Ovary (tissue), 7 donors: ENCODE measurements at regions not wholly inside any gene's neighbourhood (a gene's known extent, or its start where the extent isn't known, plus 50 kb on each side); places are given as distances from the start of the nearest gene placed in this dataset.

Experiments used
- DNase-seq, 5 donors: peaks; one replicate each; pipeline ENCODE4 v3.0.0-alpha.2; 2019 to 2020
- H3K27ac ChIP-seq, 2 donors: fragments of 200-600 bp; one replicate each; pipeline versions ENCODE4 v1.5.1 to v1.8.0; 2019 to 2022
- H3K27me3 ChIP-seq: fragments of 200-600 bp; one replicate; pipeline ENCODE4 v1.8.0; 2022
- H3K36me3 ChIP-seq: fragments of 200-600 bp; sonication (generic); one replicate; pipeline ENCODE4 v1.5.1; 2019
- H3K4me1 ChIP-seq: one replicate; pipeline ENCODE4 v1.8.1; 2013; ENCODE audit warnings: mild to moderate bottlenecking, moderate library complexity; ENCODE audit not compliant: insufficient read depth
- H3K4me3 ChIP-seq: fragments of 200-600 bp; sonication (generic); one replicate; pipeline ENCODE4 v1.5.1; 2017
- H3K9me3 ChIP-seq, 2 donors: fragments of 200-600 bp in 1 of 2; sonication (generic) in 1 of 2; one replicate each; pipeline versions ENCODE4 v1.5.1 to v1.8.1; 2013 to 2019; ENCODE audit warnings: mild to moderate bottlenecking in 1 of 2, moderate library complexity in 1 of 2
- EP300 ChIP-seq: sonication (generic); formaldehyde crosslinking; IDR thresholded peaks from one replicate; pipeline ENCODE4 v1.6.1; 2017; ENCODE audit warnings: antibody characterized with exemption
- POLR2A ChIP-seq: fragments of 450-650 bp; IDR thresholded peaks from one replicate; pipeline ENCODE4 v1.6.1; 2017; ENCODE audit warnings: antibody characterized with exemption, mild to moderate bottlenecking, moderate library complexity
- WGBS, 3 donors: extraction: QIAGEN DNeasy Blood & Tissue Kit in 1 of 3; methylation state at CpG; one replicate each; pipeline versions ENCODE4 v1.1.5 to v1.1.7; 2013 to 2017; 5-methylcytosine and 5-hydroxymethylcytosine counted together
- intact Hi-C, 4 donors: fragments of 100-400 bp; cut with DNase I; formaldehyde crosslinking; loops; one replicate each; pipeline versions ENCODE4 v1.11.0 to v1.15.1; 2022 to 2023
- TF ChIP-seq, protein P1 (sequence below), 3 donors: fragments of 450-650 bp in 2 of 3; fragments of 200-600 bp in 1 of 3; IDR thresholded peaks; one replicate each; pipeline versions ENCODE4 v1.5.1 to v1.8.0; 2016 to 2022; ENCODE audit warnings: antibody characterized with exemption in 3 of 3, mild to moderate bottlenecking in 1 of 3
- donor health status: DM: no; HTN: no; CAD: no; lungs with moderate emphysema.
- donor health status: DM: no; HTN: no; CAD: no.
- donor health status: Bipolar disorder and iron deficiency.
- donor health status: DM: no; HTN: no; CAD: no.
- donor health status: DM: yes; HTN: yes; CAD: no.

DNA sequence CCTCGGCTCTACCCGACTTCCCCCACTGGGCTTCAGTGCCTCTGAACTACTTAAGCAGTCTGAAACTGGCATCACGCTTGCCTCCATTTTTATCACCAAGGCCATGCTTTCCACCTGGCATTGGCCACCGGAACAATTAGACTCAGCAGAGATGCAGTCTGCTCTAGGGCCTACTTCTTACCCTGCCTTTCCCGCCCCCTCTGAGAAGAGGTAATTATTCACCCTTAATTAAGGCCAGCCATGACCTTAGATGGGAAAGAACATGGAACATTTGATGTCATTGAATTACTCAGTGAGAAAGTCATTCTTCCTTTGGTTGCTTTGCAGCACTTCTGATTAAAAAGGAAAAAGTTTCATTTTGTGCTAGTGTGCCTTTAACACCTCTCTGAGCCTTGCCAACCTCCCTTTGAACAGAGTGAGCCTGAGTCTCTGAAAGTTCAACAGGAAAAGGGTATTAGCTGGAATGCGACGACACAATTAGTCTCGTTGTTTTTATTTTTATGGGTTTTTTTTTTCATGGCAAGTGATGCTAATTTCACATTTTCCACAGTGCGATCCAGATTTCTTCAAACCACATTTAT is 60.9 kb upstream of the TNRC6A start:
- H3K27me3 ChIP-seq, result no peaks in the 10 kb centered on the region
- peak in 1 of 5 donors; percentile 39 for DNase-seq
- 31 to 39% (median 35%) methylated on average over 9 of the region's 9 CpGs for WGBS, 3 donors
- no peak overlapping the region for H3K27ac ChIP-seq
- no peaks in the 10 kb centered on the region for H3K9me3 ChIP-seq
- H3K4me3 ChIP-seq, result no peak overlapping the region
- TF ChIP-seq EP300, result peak; percentile 61
- no peak for TF ChIP-seq POLR2A
- TF ChIP-seq, protein P1, sequence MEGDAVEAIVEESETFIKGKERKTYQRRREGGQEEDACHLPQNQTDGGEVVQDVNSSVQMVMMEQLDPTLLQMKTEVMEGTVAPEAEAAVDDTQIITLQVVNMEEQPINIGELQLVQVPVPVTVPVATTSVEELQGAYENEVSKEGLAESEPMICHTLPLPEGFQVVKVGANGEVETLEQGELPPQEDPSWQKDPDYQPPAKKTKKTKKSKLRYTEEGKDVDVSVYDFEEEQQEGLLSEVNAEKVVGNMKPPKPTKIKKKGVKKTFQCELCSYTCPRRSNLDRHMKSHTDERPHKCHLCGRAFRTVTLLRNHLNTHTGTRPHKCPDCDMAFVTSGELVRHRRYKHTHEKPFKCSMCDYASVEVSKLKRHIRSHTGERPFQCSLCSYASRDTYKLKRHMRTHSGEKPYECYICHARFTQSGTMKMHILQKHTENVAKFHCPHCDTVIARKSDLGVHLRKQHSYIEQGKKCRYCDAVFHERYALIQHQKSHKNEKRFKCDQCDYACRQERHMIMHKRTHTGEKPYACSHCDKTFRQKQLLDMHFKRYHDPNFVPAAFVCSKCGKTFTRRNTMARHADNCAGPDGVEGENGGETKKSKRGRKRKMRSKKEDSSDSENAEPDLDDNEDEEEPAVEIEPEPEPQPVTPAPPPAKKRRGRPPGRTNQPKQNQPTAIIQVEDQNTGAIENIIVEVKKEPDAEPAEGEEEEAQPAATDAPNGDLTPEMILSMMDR (IDR thresholded peaks at IDR 0.05), result no peak
- peaks cover 3% of the 10 kb centered on the region for H3K4me1 ChIP-seq
- intact Hi-C loops, result no loop called here
- no peaks in the 10 kb centered on the region for H3K36me3 ChIP-seq

DNA sequence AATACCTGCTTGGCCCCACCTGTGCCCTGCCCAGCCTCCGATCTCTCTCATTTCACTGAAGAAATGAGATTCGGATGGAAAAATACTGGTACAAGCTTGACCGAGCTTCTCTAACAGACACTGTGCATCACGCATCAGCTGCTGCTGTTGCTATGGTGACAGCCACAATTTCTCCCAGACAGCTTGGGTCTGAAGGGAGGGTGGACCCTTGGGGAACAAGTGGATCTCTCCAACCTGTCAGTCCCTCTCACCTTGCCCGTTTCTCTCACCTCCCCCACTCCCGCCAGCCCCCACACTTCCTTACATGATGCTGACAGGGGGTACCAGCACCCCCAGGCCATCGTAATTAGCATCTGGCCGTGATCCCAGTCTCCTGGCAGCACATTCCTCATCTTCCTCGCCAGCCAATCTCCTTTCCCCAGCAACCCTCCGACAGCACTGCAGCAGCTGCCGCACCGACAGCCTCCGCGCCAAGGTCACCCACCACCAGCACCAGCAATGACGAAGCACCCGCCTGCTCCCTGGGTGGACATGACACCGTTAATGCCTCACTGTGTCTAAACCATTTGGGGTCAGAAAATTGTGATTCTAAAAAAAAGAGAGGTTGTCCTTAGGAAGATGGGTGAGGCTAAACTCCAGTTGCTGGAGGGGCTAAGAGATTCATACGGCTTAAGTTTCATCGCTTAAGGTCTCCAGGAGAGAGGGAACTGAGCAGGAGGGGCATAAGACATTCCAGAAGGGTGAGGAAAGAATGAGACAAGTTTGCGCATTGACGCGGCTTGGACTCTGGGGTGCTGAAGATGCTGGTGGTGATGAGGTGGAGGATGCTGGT is 58.6 kb upstream of the TNRC6A start:
- Histone ChIP-seq H3K4me1 (peaks cover 3% of the 10 kb centered on the region), H3K9me3 (no peaks in the 10 kb centered on the region), H3K27me3 (no peaks in the 10 kb centered on the region), H3K4me3 (no peak overlapping the region), H3K27ac (no peak overlapping the region), H3K36me3 (no peaks in the 10 kb centered on the region)
- TF ChIP-seq, protein P1 (IDR thresholded peaks at IDR 0.05), result no peak
- no peak for TF ChIP-seq EP300
- TF ChIP-seq POLR2A, result no peak
- WGBS, 3 donors, result 8 to 9% (median 9%) methylated on average over 22 of the region's 22 CpGs
- intact Hi-C loops, result no loop called here
- peak; percentile 52 to 68 (median 56) for DNase-seq

DNA sequence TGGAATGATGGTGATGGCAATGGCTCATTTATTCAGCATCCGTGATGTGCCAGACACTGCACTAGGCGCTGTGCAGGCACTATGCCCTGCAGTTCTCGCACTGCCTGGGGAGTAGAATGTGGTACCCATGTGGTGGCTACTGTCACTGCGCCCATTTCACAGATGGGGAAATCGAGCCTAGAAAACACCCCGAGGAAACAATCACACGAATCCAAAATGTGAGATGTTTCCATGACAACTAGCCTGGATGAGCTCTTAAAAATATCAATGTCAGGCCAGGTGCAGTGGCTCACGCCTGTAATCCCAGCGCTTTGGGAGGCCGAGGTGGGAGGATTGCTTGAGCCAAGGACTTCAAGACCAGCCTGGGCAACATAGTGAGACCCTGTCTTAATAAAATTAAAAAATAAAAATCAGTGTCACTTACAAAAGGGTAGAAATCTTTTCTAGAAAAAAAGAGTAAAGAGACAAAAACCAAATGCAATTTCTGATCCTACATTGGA is 57.9 kb upstream of the TNRC6A start:
- no peaks in the 10 kb centered on the region for H3K36me3 ChIP-seq

DNA sequence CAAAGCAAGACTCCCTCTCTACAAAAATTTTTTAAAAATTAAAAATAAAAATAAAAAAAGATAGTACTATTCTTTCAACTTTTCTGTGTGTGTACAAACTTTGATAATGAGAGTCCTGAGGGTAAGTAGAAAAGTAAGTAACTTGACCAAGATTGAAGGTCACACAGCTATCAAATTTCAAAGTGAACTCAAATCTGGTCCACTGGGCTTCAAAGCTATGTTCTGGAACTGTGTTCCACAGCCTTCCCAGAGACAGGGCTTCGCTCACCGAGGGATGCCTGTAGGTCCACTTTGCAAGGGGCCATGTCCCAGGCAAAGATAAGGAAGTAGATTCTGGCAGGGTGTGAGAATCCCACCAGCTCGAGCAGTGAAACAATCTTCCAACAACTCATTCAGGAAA is 56.3 kb upstream of the TNRC6A start:
- WGBS, 3 donors, result 76 to 90% (median 82%) methylated on average over 3 of the region's 3 CpGs
- TF ChIP-seq POLR2A, result no peak
- no peak for TF ChIP-seq EP300
- TF ChIP-seq, protein P1 (IDR thresholded peaks at IDR 0.05), result no peak
- no peaks in the 10 kb centered on the region for H3K9me3 ChIP-seq
- intact Hi-C loops, result no loop called here
- H3K27me3 ChIP-seq, result no peaks in the 10 kb centered on the region
- peaks cover 3% of the 10 kb centered on the region for H3K4me1 ChIP-seq
- no peak overlapping the region for H3K4me3 ChIP-seq
- DNase-seq, result no peak
- H3K27ac ChIP-seq, result no peak overlapping the region
- no peaks in the 10 kb centered on the region for H3K36me3 ChIP-seq

More for the DNA sequence above, 57.9 kb upstream of the TNRC6A start:
- Histone ChIP-seq H3K27me3 (no peaks in the 10 kb centered on the region), H3K4me3 (no peak overlapping the region), H3K27ac (no peak overlapping the region), H3K4me1 (peaks cover 3% of the 10 kb centered on the region), H3K9me3 (no peaks in the 10 kb centered on the region)
- DNase-seq, result no peak
- intact Hi-C loops, result no loop called here
- WGBS, 3 donors, result 74 to 82% (median 76%) methylated on average over 10 of the region's 10 CpGs
- TF ChIP-seq EP300 (no peak), POLR2A (no peak)
- TF ChIP-seq, protein P1 (IDR thresholded peaks at IDR 0.05), result no peak
